Uterus (tissue), 2 donors: ENCODE measurements at regions not wholly inside any gene's neighbourhood (a gene's known extent, or its start where the extent isn't known, plus 50 kb on each side); places are given as distances from the start of the nearest gene placed in this dataset.

Experiments
- POLR2A ChIP-seq, 2 donors: fragments of 450-650 bp; IDR thresholded peaks; one replicate each; pipeline ENCODE4 v1.6.1; 2016; ENCODE audit warnings: antibody characterized with exemption in 2 of 2, mild to moderate bottlenecking in 1 of 2, moderate library complexity in 1 of 2
- TF ChIP-seq, protein P1 (sequence below), 4 experiments: fragments of 200-600 bp in 2 of 4; fragments of 450-650 bp in 2 of 4; sonication (generic) in 2 of 4; IDR thresholded peaks; one replicate each; pipeline ENCODE4 v1.5.1; 2016 to 2019; ENCODE audit warnings: antibody characterized with exemption in 4 of 4, mild to moderate bottlenecking in 2 of 4, moderate library complexity in 1 of 4

GRCh38 chr2:82239176-82239575, 1934.6 kb upstream of the LRRTM1 start:
- TF ChIP-seq POLR2A (IDR thresholded peaks at IDR 0.05), result no peak
- TF ChIP-seq, protein P1, sequence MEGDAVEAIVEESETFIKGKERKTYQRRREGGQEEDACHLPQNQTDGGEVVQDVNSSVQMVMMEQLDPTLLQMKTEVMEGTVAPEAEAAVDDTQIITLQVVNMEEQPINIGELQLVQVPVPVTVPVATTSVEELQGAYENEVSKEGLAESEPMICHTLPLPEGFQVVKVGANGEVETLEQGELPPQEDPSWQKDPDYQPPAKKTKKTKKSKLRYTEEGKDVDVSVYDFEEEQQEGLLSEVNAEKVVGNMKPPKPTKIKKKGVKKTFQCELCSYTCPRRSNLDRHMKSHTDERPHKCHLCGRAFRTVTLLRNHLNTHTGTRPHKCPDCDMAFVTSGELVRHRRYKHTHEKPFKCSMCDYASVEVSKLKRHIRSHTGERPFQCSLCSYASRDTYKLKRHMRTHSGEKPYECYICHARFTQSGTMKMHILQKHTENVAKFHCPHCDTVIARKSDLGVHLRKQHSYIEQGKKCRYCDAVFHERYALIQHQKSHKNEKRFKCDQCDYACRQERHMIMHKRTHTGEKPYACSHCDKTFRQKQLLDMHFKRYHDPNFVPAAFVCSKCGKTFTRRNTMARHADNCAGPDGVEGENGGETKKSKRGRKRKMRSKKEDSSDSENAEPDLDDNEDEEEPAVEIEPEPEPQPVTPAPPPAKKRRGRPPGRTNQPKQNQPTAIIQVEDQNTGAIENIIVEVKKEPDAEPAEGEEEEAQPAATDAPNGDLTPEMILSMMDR (IDR thresholded peaks at IDR 0.05), result no peak
